A549 (cell line): ENCODE measurements at regions not wholly inside any gene's neighbourhood (a gene's known extent, or its start where the extent isn't known, plus 50 kb on each side); places are given as distances from the start of the nearest gene placed in this dataset.

Source experiments
- FOSL2 ChIP-seq, 2 experiments: fragments of 450-650 bp in 1 of 2; fragments of >200 bp in 1 of 2; sonication (Bioruptor Twin) in 1 of 2; formaldehyde crosslinking; IDR thresholded peaks; 2 replicates each; pipeline versions ENCODE4 v1.5.0 to v1.6.1; 2016 to 2020; ENCODE audit warnings: mild to moderate bottlenecking in 1 of 2, moderate library complexity in 1 of 2
- TF ChIP-seq, protein P1 (sequence below): fragments of >200 bp; sonication (Bioruptor Twin); formaldehyde crosslinking; IDR thresholded peaks from 3 replicates; pipeline ENCODE4 v1.5.1; 2016

GRCh38 chr5:98259595-98259994 is 513.9 kb upstream of the RGMB start:
- TF ChIP-seq, protein P1, sequence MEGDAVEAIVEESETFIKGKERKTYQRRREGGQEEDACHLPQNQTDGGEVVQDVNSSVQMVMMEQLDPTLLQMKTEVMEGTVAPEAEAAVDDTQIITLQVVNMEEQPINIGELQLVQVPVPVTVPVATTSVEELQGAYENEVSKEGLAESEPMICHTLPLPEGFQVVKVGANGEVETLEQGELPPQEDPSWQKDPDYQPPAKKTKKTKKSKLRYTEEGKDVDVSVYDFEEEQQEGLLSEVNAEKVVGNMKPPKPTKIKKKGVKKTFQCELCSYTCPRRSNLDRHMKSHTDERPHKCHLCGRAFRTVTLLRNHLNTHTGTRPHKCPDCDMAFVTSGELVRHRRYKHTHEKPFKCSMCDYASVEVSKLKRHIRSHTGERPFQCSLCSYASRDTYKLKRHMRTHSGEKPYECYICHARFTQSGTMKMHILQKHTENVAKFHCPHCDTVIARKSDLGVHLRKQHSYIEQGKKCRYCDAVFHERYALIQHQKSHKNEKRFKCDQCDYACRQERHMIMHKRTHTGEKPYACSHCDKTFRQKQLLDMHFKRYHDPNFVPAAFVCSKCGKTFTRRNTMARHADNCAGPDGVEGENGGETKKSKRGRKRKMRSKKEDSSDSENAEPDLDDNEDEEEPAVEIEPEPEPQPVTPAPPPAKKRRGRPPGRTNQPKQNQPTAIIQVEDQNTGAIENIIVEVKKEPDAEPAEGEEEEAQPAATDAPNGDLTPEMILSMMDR = no peak
- TF ChIP-seq FOSL2 (IDR thresholded peaks at IDR 0.05) (no peak), FOSL2 (CRISPR knock-in tag; IDR thresholded peaks at IDR 0.05) (no peak)
